Esophagus mucosa (tissue), 1 donor: ENCODE measurements at regions not wholly inside any gene's neighbourhood (a gene's known extent, or its start where the extent isn't known, plus 50 kb on each side); places are given as distances from the start of the nearest gene placed in this dataset.
"Not testable (repeated sequence)": the region's sequence is repeated elsewhere in the genome, so short reads cannot be mapped to it uniquely, and the experiment has no call there.

Source experiments
- ATAC-seq: fragments of 200-7000 bp; cut with Tn5 transposase; one replicate; pipeline ENCODE4 v1.9.1; 2020
- donor health status: DM: yes; HTN: yes; CAD: no.

DNA sequence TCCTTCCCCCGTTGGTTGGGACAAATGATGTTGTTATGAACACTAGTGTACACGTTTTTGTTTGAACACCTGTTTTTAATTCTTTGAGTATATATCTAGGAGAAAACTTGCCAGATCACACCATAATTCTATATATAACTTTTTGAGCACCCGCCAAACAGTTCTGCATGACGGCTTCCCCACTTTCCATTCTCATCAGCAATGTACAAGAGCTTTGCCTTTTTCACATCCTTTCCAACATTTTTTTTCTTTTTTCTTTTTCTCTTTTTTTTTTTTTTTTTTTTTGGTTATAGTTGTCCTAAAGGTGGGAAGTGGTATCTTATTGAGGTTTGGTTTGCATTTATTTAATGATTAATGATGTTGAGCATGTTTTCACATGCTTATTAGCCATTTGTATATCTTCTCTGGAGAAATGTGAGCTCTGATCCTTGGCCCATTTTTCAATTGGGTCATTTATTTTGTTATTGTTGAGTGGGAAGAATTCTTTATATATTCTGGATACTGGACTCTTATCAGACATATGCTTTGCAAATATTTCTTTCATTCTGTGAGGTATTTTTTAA is 86.9 kb upstream of the ZC3H15 start:
- ATAC-seq, result no peak

DNA sequence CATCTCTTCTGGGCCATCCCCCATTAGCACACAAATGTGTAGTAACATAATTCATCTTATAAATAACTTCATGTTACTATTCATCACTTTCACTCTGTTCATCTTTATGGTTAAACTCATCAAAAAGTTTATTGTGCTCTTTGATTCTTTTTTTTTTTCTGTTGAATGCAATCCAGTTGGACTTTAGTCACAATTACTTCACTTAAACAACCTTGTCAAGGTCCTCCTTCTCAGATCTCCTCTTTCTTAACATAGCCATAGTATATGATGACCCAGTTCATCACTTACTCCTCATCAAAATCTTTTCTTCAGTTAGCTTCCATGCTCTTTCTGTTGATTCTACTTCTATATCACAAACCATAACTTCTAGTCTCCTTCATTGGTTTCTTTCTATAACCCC is 80.2 kb upstream of the ZC3H15 start:
- no peak for ATAC-seq

DNA sequence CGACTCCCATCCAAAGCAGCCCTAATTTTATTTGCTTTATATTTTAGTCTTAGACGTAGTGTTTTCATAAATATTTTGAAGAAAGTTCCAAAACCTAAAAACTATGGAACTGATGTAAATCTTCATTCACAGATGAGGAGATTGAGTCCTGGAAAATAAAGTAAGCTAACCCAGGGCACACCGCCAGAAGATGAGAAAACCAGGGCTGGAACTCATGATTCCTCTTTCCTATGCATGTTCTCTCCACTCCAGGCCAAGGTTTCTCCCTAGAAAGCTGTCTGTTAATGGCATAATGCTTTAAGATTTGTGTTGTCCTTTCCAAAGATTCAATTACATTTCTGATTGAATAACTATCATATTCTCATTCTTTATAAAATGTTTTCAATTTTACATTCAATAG is 78.4 kb upstream of the ZC3H15 start:
- ATAC-seq, result no peak

DNA sequence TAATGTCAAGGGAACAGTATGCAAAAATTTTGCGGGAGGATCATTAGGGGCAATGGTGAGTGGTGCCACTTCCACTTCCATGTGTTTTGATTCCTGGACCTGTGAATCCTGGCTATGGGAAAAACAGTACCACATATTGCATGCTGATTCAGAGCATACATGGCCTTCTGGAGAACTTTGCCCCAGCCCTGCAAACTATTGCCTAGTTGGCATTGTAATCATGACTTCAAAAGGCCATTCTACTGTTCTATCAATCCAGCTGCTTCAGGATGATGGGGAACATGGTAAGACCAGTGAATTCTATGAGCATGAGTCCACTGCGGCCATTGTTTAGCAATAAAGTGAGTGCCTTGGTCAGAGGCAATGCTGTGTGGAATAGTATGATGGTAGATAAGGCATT is 75.3 kb upstream of the ZC3H15 start:
- no peak for ATAC-seq

DNA sequence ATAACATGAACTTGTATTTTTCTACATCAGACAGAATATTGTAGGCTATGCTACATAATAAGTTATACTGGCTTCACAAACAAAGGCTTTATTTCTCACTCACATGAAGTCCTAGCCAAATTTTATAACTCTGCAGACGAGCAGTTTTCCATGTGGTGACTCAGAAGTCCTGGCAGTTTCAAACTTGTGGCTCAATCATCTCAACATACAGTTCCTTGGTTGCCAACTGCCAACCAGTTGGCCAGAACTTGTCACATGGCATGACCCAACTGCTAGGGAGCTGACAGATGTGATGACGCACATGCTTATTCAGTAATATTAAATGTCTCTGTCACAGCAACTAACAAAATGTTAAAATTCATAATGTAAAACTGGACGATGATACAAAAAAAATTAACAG is 63.8 kb upstream of the ZC3H15 start:
- peak; percentile 98 for ATAC-seq

DNA sequence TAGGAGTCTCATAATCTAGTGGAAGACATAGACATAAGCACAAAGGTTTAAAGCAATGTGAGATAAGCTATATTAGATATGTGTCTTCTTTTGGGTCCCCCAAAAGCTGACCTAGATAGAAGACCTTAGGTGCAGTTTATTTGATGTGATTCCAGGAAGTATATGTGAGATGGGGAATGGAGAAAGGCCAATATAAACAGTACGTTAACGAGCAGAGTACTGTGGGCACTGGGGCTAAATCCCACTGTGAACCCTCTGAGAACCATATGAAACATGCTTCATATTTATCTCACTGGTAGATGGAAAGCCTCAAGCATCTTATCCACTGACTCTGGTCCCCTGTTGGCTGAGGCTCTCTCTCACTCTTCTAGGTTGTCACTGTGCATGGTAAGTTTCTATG is 62.6 kb upstream of the ZC3H15 start:
- no peak for ATAC-seq

DNA sequence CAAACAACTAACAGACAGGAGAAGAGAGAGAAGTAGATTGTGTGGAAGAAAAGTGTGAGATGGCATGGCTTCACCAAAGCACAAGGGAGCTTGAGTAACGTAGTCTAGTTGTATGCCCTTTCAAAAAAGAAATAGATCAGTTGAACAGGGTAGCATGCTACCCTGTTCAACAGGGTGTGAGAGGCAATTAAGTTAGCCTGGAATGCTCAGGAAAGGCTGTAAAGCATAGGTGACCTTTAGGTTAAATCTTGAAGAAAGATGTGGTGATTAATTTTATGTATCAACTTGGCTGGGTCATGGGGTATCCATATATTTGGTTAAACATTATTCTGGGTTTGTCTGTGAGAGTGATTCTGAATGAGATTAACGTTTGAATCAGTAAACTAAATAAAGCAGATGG is 61.8 kb upstream of the ZC3H15 start:
- ATAC-seq, result no peak

DNA sequence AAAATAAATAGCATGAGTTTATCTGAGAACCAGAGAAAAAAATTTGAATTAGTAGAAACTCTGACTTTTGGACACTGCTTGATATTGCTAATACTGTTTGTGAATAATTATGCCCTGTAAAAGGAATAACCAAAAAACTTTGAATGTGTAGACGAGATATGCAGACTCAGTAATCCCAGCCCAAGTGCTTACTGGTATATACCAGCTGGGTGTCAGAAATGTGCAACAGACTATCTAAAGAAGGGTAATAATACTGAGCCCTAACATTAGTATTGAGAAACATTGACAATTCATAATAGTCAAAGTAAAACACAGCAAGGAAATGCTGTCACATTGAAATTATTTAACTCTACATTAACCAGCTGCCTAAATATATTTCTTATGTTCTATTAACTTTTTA is 60.5 kb upstream of the ZC3H15 start:
- no peak for ATAC-seq

DNA sequence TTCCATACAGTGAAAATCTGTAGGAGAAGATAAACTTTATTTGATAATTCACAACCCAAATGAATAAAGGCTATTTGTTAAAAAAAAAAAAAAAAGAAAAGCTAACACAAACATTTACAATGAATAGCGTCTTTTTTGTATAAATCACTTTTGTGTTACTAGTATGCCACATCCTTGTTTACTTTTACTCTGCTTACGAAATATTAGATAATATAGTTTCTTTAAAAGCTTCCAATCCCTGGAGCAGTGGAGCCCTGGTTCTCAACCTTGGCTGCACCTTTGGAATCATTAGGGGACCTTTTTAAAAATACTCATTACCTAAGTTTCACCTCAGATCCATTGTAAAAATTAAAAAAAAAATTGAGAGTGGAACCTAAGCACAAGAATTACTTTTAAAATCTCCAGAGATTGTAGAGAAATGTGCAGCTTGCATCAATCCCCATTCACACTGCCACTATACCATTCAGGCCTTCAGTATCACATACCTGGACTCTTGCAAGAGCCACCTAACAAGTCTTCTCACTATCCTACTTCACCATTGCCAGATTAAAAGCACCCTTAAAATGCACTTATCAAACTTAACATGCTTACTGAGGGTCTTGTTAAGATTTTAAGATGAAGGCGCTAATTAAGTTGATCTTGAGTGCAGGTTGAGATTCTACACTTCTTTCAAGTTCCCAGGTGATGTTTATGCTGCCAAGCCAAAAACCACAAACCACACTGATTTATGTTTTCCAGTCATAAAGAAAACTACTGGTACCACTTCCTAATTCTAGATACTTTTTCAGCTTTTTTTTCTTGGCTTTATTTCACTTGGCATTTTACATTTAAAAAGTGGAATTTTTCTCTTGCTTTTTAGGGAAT is 59.7 kb upstream of the ZC3H15 start:
- no peak for ATAC-seq

DNA sequence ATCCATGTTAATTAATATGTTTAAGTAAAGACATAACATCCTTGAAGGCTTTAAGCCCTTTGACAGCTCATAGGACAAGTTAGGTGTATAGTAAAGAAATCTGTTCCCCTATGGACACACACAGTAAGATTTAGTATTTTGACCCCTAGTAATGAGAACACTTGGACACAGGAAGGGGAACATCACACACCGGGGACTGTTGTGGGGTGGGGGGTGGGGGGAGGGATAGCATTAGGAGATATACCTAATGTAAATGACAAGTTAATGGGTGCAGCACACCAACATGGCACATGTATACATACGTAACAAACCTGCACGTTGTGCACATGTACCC is 59.1 kb upstream of the ZC3H15 start:
- ATAC-seq, result not testable (repeated sequence)

DNA sequence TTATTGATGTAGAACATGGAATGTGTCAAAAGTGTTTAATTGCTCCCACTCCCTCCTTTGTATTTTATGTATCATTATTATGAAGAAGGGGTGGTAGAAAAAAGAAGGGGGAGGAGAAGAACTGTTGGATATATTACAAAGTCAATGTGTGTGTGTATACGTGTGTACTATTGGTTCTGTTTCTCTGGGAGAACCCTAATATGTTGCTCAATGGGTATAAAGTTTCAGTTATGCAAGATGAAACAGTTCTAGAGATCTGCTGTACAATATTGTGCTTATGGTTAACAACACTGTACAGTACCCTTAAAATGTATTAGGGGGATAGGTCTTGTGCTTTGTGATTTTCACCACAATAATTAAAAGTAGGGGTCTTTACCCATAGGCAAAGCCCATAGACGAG is 58.1 kb upstream of the ZC3H15 start:
- no peak for ATAC-seq

DNA sequence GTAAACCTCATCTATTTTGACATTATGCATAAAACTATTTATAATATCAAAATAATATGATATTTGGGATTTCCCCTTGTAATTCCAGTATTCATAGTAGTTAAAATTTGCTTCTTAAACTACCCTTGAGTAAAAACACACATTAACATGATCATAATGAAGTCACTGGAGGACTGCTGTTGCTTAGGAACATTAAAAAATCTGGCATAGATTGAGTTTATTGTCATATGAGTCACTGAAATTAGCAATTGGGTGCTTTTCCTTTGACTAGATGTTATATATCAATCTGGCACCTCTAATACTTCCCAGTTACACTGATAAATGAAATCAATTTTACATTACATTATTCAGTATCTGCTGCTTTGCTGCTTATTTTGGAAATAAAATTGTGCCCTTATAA is 57.0 kb upstream of the ZC3H15 start:
- ATAC-seq, result no peak

DNA sequence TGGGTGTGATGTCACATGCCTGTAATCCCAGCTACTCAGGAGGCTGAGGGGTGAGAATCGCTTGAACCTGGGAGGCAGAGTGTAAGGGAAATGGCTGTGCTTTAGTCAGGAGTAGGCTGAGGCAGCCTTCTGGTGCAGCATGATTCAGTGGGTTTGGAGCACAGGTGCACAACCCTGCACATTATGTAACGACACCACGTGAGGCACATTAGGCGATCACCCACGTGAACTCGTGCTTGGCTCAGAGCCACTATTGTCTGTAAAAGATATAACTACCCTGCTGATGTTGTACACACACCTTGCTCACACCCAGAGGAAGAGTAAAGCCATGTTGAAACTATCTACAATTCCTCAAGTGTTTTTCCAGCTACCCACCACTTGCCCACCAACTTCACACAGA is 54.8 kb upstream of the ZC3H15 start:
- ATAC-seq, result no peak

DNA sequence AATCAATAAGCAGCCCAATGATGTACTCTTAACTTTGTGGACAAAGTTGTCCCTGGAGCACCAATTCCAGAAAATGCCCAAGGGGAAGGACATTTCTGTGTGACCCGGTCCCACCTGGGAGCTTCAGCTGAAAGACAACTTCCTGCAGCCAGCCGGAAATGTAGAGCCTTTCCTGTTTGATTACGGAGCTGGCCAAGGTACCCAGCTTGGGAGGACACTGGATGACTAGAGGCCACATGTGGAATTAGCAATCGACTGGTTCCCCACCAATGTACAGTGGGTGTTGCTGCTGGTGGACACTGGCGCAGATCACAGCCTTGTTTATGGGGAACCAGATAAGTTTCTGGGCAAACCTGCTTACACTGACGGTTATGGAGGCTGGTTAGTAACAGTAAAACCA is 53.0 kb upstream of the ZC3H15 start:
- no peak for ATAC-seq

DNA sequence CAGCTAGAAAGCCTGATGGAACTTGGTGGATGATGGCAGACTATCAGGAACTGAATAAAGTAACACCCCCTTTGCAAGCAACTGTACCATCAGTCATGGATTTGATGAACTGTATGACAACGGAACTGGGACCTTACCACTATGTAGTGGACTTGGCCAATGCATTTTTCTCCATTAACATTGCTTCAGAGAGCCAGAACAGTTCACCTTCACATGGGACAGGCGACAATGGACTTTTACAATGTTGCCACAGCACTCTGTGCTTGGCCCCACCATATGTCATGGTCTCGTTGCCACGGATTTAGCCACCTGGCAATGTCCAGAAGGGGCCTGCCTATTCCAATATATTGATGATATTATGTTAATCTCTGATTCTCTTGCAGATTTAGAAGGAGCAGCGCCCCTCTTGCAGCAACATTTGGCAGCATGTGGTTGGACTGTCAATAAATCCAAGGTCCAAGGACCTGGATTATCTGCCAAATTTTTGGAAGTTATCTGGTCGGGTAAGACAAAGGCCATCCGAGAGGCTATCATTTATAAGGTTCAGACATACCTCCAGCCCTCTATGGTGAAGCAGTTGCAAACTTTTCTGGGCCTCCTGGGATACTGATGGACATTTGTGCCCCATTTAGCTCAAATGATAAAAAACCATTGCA is 52.2 kb upstream of the ZC3H15 start:
- ATAC-seq, result no peak
